Heart left ventricle (tissue), 16 donors: ENCODE measurements at regions not wholly inside any gene's neighbourhood (a gene's known extent, or its start where the extent isn't known, plus 50 kb on each side); places are given as distances from the start of the nearest gene placed in this dataset.

ENCODE experiments used
- ATAC-seq, 4 donors: fragments of 200-7000 bp; cut with Tn5 transposase; one replicate each; pipeline ENCODE4 v1.9.1; 2020 to 2022; ENCODE audit warnings: moderate library complexity in 4 of 4, mild to moderate bottlenecking in 3 of 4, moderate number of reproducible peaks in 1 of 4
- DNase-seq, 5 donors: peaks; one replicate each; pipeline ENCODE4 v3.0.0-alpha.2; 2020
- H3K27ac ChIP-seq, 12 donors: fragments of 200-600 bp; sonication (generic) in 4 of 12; one replicate each; pipeline versions ENCODE4 v1.5.0 to v1.8.0; 2016 to 2022; ENCODE audit warnings: mild to moderate bottlenecking in 2 of 12
- H3K27me3 ChIP-seq, 9 donors: fragments of 200-600 bp; sonication (generic) in 2 of 9; one replicate each; pipeline versions ENCODE4 v1.5.1 to v1.8.0; 2016 to 2022; ENCODE audit warnings: mild to moderate bottlenecking in 3 of 9
- H3K36me3 ChIP-seq, 9 donors: fragments of 200-600 bp; sonication (generic) in 2 of 9; one replicate each; pipeline versions ENCODE4 v1.5.0 to v1.8.0; 2018 to 2022; ENCODE audit warnings: mild to moderate bottlenecking in 2 of 9
- H3K4me1 ChIP-seq, 12 donors: fragments of 200-600 bp; sonication (generic) in 4 of 12; one replicate each; pipeline versions ENCODE4 v1.5.0 to v1.8.0; 2016 to 2022; ENCODE audit warnings: mild to moderate bottlenecking in 3 of 12
- H3K4me3 ChIP-seq, 12 donors: fragments of 200-600 bp; sonication (generic) in 4 of 12; one replicate each; pipeline versions ENCODE4 v1.5.0 to v1.8.0; 2017 to 2022; ENCODE audit warnings: mild to moderate bottlenecking in 9 of 12, moderate library complexity in 4 of 12
- H3K9me3 ChIP-seq, 12 donors: fragments of 200-600 bp; sonication (generic) in 4 of 12; one replicate each; pipeline versions ENCODE4 v1.5.0 to v1.8.0; 2016 to 2022; ENCODE audit warnings: mild to moderate bottlenecking in 1 of 12
- POLR2A ChIP-seq, 2 donors: fragments of 450-650 bp; IDR thresholded peaks; one replicate each; pipeline ENCODE4 v1.6.1; 2017; ENCODE audit warnings: antibody characterized with exemption in 2 of 2, mild to moderate bottlenecking in 2 of 2, moderate library complexity in 2 of 2
- WGBS, 4 donors: extraction: QIAGEN DNeasy Blood & Tissue Kit in 2 of 4; methylation state at CpG; one replicate each; pipeline versions ENCODE4 v1.1.5 to v1.1.7; 2013 to 2018; 5-methylcytosine and 5-hydroxymethylcytosine counted together
- intact Hi-C, 10 donors: fragments of 100-400 bp; cut with DNase I; formaldehyde crosslinking; loops; one replicate each; pipeline versions ENCODE4 v1.11.1 to v1.14.2; 2022
- TF ChIP-seq, protein P1 (sequence below), 12 donors: fragments of 200-600 bp; sonication (generic) in 4 of 12; IDR thresholded peaks; one replicate each; pipeline versions ENCODE4 v1.5.0 to v1.8.0; 2018 to 2022; ENCODE audit warnings: antibody characterized with exemption in 12 of 12, mild to moderate bottlenecking in 5 of 12
- donor health status: ischemic (EF 13 %, LVEDD 7.1; RV severe dilation, severe dysfunction).
- donor health status: healthy with polysubstance abuse.
- donor health status: DM: no; HTN: yes; CAD: no.
- donor health status: DM: no; HTN: no; CAD: no.
- donor health status: ischemic (EF 25% LVEDD 6.9; RV normal size, moderate dysfunction).
- donor health status: ischemic (EF 25% LVEDD 5.7; RV mildly dilated, moderate dysfunction).
- donor health status: healthy.
- donor health status: DM: yes; HTN: yes; CAD: no.
- donor health status: ischemic (EF 35%, LVEDD 5.7; RV mildly dilated, moderate dysfunction).
- donor health status: nonischemic (EF 11% LVEDD 7.7; RV severe dilation, severe dysfunction).
- donor health status: DM: yes; HTN: yes; CAD: no.
- donor health status: PGD.
- donor health status: ischemic (EF 29% LVEDD 5.4; RV normal size, mild dysfunction).
- donor health status: nonischemic (EF 23%, LVEDD 6.1; RV moderate dilation, normal function).

DNA sequence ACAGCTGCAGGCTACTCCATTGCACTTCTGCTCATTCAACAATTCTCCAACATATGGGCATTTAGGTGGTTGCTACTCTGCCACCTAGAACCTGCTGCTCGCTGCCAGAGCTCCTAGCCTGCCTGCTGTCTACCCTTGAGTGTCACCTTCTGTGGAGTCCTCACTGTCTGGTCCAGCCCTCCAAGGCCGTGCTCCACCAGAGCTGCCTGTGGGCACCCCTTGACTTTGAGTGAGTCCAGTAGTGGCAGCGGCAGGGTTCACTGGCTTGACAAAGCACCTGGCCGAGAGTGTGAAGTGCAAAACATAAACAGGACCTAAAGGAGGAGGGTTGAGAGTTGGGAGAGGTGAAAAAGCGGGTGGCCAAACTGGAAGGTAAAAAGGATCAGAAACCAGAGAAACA, 120.3 kb upstream of the DNAH14 start:
- Histone ChIP-seq H3K4me1 (no peaks in the 10 kb centered on the region), H3K27ac (no peak overlapping the region), H3K4me3 (no peak overlapping the region), H3K27me3 (no peaks in the 10 kb centered on the region), H3K9me3 (peaks cover 0 to 8% (median 0%) of the 10 kb centered on the region in 12 donors), H3K36me3 (no peaks in the 10 kb centered on the region)
- intact Hi-C loops = no loop called here
- TF ChIP-seq, protein P1, sequence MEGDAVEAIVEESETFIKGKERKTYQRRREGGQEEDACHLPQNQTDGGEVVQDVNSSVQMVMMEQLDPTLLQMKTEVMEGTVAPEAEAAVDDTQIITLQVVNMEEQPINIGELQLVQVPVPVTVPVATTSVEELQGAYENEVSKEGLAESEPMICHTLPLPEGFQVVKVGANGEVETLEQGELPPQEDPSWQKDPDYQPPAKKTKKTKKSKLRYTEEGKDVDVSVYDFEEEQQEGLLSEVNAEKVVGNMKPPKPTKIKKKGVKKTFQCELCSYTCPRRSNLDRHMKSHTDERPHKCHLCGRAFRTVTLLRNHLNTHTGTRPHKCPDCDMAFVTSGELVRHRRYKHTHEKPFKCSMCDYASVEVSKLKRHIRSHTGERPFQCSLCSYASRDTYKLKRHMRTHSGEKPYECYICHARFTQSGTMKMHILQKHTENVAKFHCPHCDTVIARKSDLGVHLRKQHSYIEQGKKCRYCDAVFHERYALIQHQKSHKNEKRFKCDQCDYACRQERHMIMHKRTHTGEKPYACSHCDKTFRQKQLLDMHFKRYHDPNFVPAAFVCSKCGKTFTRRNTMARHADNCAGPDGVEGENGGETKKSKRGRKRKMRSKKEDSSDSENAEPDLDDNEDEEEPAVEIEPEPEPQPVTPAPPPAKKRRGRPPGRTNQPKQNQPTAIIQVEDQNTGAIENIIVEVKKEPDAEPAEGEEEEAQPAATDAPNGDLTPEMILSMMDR (IDR thresholded peaks at IDR 0.05) = no peak
- TF ChIP-seq POLR2A (IDR thresholded peaks at IDR 0.05) = no peak
- ATAC-seq = no peak
- WGBS, 4 donors = 84 to 91% (median 89%) methylated on average over 5 of the region's 5 CpGs
- no peak for DNase-seq

DNA sequence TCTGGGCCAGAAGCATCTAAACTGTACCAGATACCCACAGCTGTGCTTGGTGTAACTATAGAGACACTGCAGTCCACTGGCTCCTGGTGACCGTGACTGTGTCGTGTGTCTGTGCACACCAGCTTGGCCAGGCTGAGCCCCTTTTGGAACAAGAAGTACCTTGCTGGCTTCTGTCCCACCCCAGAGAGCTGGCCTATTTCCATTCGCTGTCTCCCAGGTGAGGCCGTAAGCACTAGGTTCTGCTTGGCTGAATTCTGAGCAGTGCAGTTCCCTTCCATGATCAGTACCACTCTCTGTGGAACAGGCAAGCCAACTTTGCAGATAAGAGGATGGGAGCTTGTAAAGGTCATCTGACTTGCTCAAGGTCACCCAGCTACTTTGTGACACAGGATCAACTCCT, 119.9 kb upstream of the DNAH14 start:
- 86 to 97% (median 91%) methylated on average over 4 of the region's 4 CpGs for WGBS, 4 donors
- no peak for ATAC-seq
- H3K36me3 ChIP-seq = no peaks in the 10 kb centered on the region
- no peaks in the 10 kb centered on the region for H3K4me1 ChIP-seq
- peaks cover 0 to 8% (median 0%) of the 10 kb centered on the region in 12 donors for H3K9me3 ChIP-seq
- H3K27me3 ChIP-seq = no peaks in the 10 kb centered on the region
- TF ChIP-seq POLR2A (IDR thresholded peaks at IDR 0.05) = no peak
- TF ChIP-seq, protein P1 (IDR thresholded peaks at IDR 0.05) = no peak
- no peak overlapping the region for H3K4me3 ChIP-seq
- intact Hi-C loops = loop anchor here in 1 of 10 donors (10.0 kb wide), 1 partner anchor 55 kb away; no protein-coding TSS in a partner anchor
- H3K27ac ChIP-seq = no peak overlapping the region
- DNase-seq = no peak

DNA sequence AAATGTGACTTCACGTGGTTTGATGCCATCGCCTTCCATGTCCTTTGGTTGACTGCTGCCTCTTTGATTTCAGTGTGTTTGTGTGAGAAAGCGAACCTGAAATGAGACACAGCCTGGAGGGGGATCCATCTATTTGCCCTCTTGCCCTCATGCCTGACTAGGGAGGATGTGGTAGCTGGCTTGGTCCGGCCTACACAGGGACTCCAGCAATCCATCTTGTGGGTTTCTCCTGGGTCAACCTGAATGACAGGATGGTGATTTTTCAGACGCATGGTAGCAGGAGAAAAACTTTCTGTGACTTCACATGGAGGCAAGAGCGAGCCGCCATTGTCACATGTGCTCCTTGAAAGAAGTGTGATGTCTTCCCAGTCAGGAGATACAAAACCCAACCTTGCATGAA, 117.9 kb upstream of the DNAH14 start:
- WGBS, 4 donors = 86 to 91% (median 87%) methylated on average over 7 of the region's 7 CpGs
- H3K36me3 ChIP-seq = no peaks in the 10 kb centered on the region

DNA sequence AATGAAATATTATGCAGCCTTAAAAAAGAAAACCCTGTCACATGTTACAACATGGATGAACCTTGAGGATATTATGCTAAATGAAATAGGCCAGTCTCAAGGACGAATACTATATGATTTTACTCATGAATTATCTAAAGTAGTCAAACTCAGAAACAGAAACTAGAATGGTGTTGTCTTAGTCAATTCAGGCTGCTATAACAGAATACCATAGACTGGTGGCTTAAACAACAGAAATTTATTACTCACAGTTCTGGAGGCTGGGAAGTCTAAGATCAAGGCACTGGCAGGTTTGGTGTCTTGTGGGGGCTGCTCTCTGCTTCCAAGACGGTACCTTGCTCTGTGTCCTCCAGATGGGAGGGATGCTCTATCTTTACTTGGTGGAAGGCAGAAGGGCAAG, 113.8 kb upstream of the DNAH14 start:
- intact Hi-C loops = loop anchor here in 1 of 10 donors (10.0 kb wide), 1 partner anchor 61 kb away; no protein-coding TSS in a partner anchor
- TF ChIP-seq, protein P1 (IDR thresholded peaks at IDR 0.05) = no peak
- no peak for TF ChIP-seq POLR2A (IDR thresholded peaks at IDR 0.05)

More for the DNA sequence above, 117.9 kb upstream of the DNAH14 start:
- intact Hi-C loops = loop anchor here in 1 of 10 donors (10.0 kb wide), 1 partner anchor 57 kb away; no protein-coding TSS in a partner anchor
- H3K27ac ChIP-seq = no peak overlapping the region
- DNase-seq = no peak
- H3K4me3 ChIP-seq = no peak overlapping the region
- no peak for ATAC-seq
- peaks cover 0 to 12% (median 0%) of the 10 kb centered on the region in 12 donors for H3K9me3 ChIP-seq
- H3K4me1 ChIP-seq = no peaks in the 10 kb centered on the region
- no peaks in the 10 kb centered on the region for H3K27me3 ChIP-seq
- TF ChIP-seq POLR2A (IDR thresholded peaks at IDR 0.05) = no peak

DNA sequence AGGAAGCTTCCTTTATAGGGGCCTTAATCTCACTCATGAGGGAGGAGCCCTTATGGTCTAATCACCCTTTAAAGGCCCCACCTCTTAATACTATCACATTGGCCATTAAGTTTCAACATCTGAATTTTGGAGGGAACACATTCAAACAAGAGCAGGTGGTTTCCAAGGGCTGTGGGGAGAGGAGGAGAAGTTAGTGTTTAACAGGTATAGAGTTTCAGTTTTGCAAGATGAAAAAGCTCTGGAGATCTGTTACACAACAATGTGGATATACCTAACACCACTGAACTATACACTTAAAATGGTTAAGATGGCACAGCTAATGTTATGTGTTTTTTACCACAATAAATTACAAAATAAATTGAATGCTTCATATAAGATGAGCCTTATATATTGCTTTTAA, 113.4 kb upstream of the DNAH14 start:
- no peaks in the 10 kb centered on the region for H3K36me3 ChIP-seq
- no peak for DNase-seq
- no peak for TF ChIP-seq POLR2A (IDR thresholded peaks at IDR 0.05)
- TF ChIP-seq, protein P1 (IDR thresholded peaks at IDR 0.05) = no peak
- no peak overlapping the region for H3K4me3 ChIP-seq
- peaks cover 0 to 4% (median 0%) of the 10 kb centered on the region in 9 donors for H3K27me3 ChIP-seq
- peaks cover 0 to 15% (median 0%) of the 10 kb centered on the region in 12 donors for H3K9me3 ChIP-seq
- ATAC-seq = no peak
- intact Hi-C loops = loop anchor here in 1 of 10 donors (10.0 kb wide), 1 partner anchor 61 kb away; no protein-coding TSS in a partner anchor
- H3K4me1 ChIP-seq = no peaks in the 10 kb centered on the region
- H3K27ac ChIP-seq = no peak overlapping the region

More for the DNA sequence above, 113.8 kb upstream of the DNAH14 start:
- no peak for ATAC-seq
- Histone ChIP-seq H3K9me3 (peaks cover 0 to 12% (median 0%) of the 10 kb centered on the region in 12 donors), H3K36me3 (no peaks in the 10 kb centered on the region), H3K4me1 (no peaks in the 10 kb centered on the region), H3K4me3 (no peak overlapping the region), H3K27ac (no peak overlapping the region), H3K27me3 (peaks cover 0 to 4% (median 0%) of the 10 kb centered on the region in 9 donors)
- DNase-seq = no peak
- WGBS, 4 donors = 65 to 73% (median 68%) methylated on average over 2 of the region's 2 CpGs
